A549 (cell line): ENCODE measurements at regions not wholly inside any gene's neighbourhood (a gene's known extent, or its start where the extent isn't known, plus 50 kb on each side); places are given as distances from the start of the nearest gene placed in this dataset.

Experiments used
- ATAC-seq, 2 experiments: fragments of 200-7000 bp in 1 of 2; fragments of >200 bp in 1 of 2; cut with Nextera tagmentation in 1 of 2; cut with Tn5 transposase in 1 of 2; 3 replicates each; pipeline versions ENCODE4 v1.8.0 to v1.9.1; 2018 to 2020; ENCODE audit warnings: mild to moderate bottlenecking in 1 of 2, moderate library complexity in 1 of 2
- CTCF ChIA-PET: fragments of 300-600 bp; sonication (Branson Sonifier 250); formaldehyde crosslinking; extraction: SDS; loops from one replicate; lab custom pipeline; 2021; ENCODE audit warnings: antibody characterized with exemption, inconsistent platforms; lab: Yijun Ruan, JAX
- POLR2A ChIA-PET: fragments of 350-600 bp; formaldehyde crosslinking; extraction: SDS; loops from one replicate; lab custom pipeline; 2021; ENCODE audit warnings: antibody characterized with exemption, inconsistent platforms; lab: Yijun Ruan, JAX
- DNase-seq, 2 experiments: peaks; one replicate each; pipeline versions ENCODE4 v3.0.0 to v3.0.0-alpha.2; 2011 to 2016; ENCODE audit warnings: low read depth in 1 of 2, low spot score in 1 of 2
- FAIRE-seq: peaks from 2 replicates; lab custom pipeline; 2011; peaks lifted over from hg19 to GRCh38; lab: Jason Lieb, UNC
- H3K27ac ChIP-seq, 2 experiments: fragments of >200 bp; sonication (Bioruptor Twin); formaldehyde crosslinking; 3 replicates each; pipeline ENCODE4 v1.5.1; 2016 to 2017
- H3K4me1 ChIP-seq: fragments of >200 bp; sonication (Bioruptor Twin); formaldehyde crosslinking; 3 replicates; pipeline ENCODE4 v1.6.1; 2016
- H3K4me2 ChIP-seq: fragments of >200 bp; sonication (Bioruptor Twin); formaldehyde crosslinking; 3 replicates; pipeline ENCODE4 v1.6.1; 2016
- H3K4me3 ChIP-seq: fragments of >200 bp; sonication (Bioruptor Twin); formaldehyde crosslinking; 3 replicates; pipeline ENCODE4 v1.5.1; 2016
- H3K9me3 ChIP-seq: fragments of >200 bp; sonication (Bioruptor Twin); formaldehyde crosslinking; 3 replicates; pipeline ENCODE4 v1.6.1; 2016
- CBX8 ChIP-seq: fragments of 200-600 bp; sonication (generic); IDR thresholded peaks from 2 replicates; pipeline ENCODE4 v1.6.1; 2016
- CEBPB ChIP-seq, 2 experiments: fragments of >200 bp in 1 of 2; sonication (Bioruptor Twin) in 1 of 2; formaldehyde crosslinking in 1 of 2; IDR thresholded peaks; 2 replicates each; pipeline ENCODE4 v1.6.1; 2012 to 2016
- FOSB ChIP-seq: fragments of 250-450 bp; sonication (Bioruptor Pico); IDR thresholded peaks from 2 replicates; pipeline ENCODE4 v1.5.0; 2020; ENCODE audit warnings: mild to moderate bottlenecking, moderate library complexity
- FOSL2 ChIP-seq, 2 experiments: fragments of 450-650 bp in 1 of 2; fragments of >200 bp in 1 of 2; sonication (Bioruptor Twin) in 1 of 2; formaldehyde crosslinking; IDR thresholded peaks; 2 replicates each; pipeline versions ENCODE4 v1.5.0 to v1.6.1; 2016 to 2020; ENCODE audit warnings: mild to moderate bottlenecking in 1 of 2, moderate library complexity in 1 of 2
- GATA3 ChIP-seq: IDR thresholded peaks from 2 replicates; pipeline ENCODE4 v1.6.1; 2012; ENCODE audit warnings: borderline replicate concordance
- HDAC2 ChIP-seq: fragments of 200-600 bp; sonication (generic); IDR thresholded peaks from 2 replicates; pipeline ENCODE4 v1.6.1; 2016
- HEYL ChIP-seq: fragments of 250-450 bp; sonication (Bioruptor Pico); IDR thresholded peaks from 2 replicates; pipeline ENCODE4 v1.8.0; 2021; ENCODE audit warnings: mild to moderate bottlenecking, moderate library complexity
- JUN ChIP-seq, 2 experiments: fragments of >200 bp; sonication (Bioruptor Twin); formaldehyde crosslinking; IDR thresholded peaks; 2 replicates in 1 of 2; 3 replicates in 1 of 2; pipeline ENCODE4 v1.6.1; 2016 to 2017
- JUNB ChIP-seq: fragments of >200 bp; sonication (Bioruptor Twin); formaldehyde crosslinking; IDR thresholded peaks from 2 replicates; pipeline ENCODE4 v1.6.1; 2016
- KDM1A ChIP-seq: fragments of 200-600 bp; sonication (generic); IDR thresholded peaks from 2 replicates; pipeline ENCODE4 v1.6.1; 2016; ENCODE audit warnings: low read depth, mild to moderate bottlenecking
- MAZ ChIP-seq: fragments of 150-350 bp; IDR thresholded peaks from 2 replicates; pipeline ENCODE4 v1.6.1; 2014; ENCODE audit warnings: antibody characterized with exemption, low read depth, low read length, borderline replicate concordance
- NPAS2 ChIP-seq: fragments of 250-450 bp; sonication (Bioruptor Pico); IDR thresholded peaks from 2 replicates; pipeline ENCODE4 v1.8.0; 2022; ENCODE audit warnings: mild to moderate bottlenecking, moderate library complexity, borderline replicate concordance
- RFX5 ChIP-seq: fragments of 450-650 bp; IDR thresholded peaks from 2 replicates; pipeline ENCODE4 v1.7.1; 2014; ENCODE audit warnings: antibody characterized with exemption, mild to moderate bottlenecking, moderate library complexity
- RNF2 ChIP-seq: fragments of 200-600 bp; sonication (generic); IDR thresholded peaks from 2 replicates; pipeline ENCODE4 v1.6.1; 2016; ENCODE audit warnings: low read depth, mild to moderate bottlenecking, antibody characterized with exemption, moderate library complexity, borderline replicate concordance
- SREBF2 ChIP-seq: fragments of 450-650 bp; IDR thresholded peaks from 2 replicates; pipeline ENCODE4 v1.6.1; 2014; ENCODE audit warnings: mild to moderate bottlenecking, moderate library complexity
- TFCP2L1 ChIP-seq: fragments of 250-450 bp; sonication (Bioruptor Pico); IDR thresholded peaks from 2 replicates; pipeline ENCODE4 v1.5.0; 2021; ENCODE audit warnings: mild to moderate bottlenecking
- ZC3H11A ChIP-seq: fragments of 450-650 bp; IDR thresholded peaks from 2 replicates; pipeline ENCODE4 v1.6.1; 2014; ENCODE audit warnings: antibody characterized with exemption, mild to moderate bottlenecking
- WGBS: methylation state at CpG from one replicate; pipeline ENCODE4 v1.1.6; 2017; ENCODE audit errors: missing lambda C conversion rate; 5-methylcytosine and 5-hydroxymethylcytosine counted together
- TF ChIP-seq, protein P1 (sequence below): fragments of >200 bp; sonication (Bioruptor Twin); formaldehyde crosslinking; IDR thresholded peaks from 3 replicates; pipeline ENCODE4 v1.5.1; 2016
- TF ChIP-seq, protein P2 (sequence below): fragments of 150-350 bp; IDR thresholded peaks from 2 replicates; pipeline ENCODE4 v1.6.1; 2014; ENCODE audit warnings: low read depth, mild to moderate bottlenecking, low read length
- TF ChIP-seq, protein P3 (sequence below): fragments of 250-450 bp; sonication (Bioruptor Pico); IDR thresholded peaks from 2 replicates; pipeline ENCODE4 v1.5.0; 2020; ENCODE audit warnings: low read depth, mild to moderate bottlenecking, moderate library complexity
- TF ChIP-seq, protein P4 (sequence below): IDR thresholded peaks from 2 replicates; pipeline ENCODE4 v1.6.1; 2012; ENCODE audit warnings: low read depth, borderline replicate concordance
- TF ChIP-seq, protein P5 (sequence below): fragments of >200 bp; sonication (Bioruptor Twin); formaldehyde crosslinking; IDR thresholded peaks from 2 replicates; pipeline ENCODE4 v1.6.1; 2016
- TF ChIP-seq, protein P6 (sequence below): fragments of 450-650 bp; IDR thresholded peaks from 2 replicates; pipeline ENCODE4 v1.6.1; 2014; ENCODE audit warnings: antibody characterized with exemption
- TF ChIP-seq, protein P7 (sequence below): IDR thresholded peaks from 2 replicates; pipeline ENCODE4 v1.6.1; 2012

DNA sequence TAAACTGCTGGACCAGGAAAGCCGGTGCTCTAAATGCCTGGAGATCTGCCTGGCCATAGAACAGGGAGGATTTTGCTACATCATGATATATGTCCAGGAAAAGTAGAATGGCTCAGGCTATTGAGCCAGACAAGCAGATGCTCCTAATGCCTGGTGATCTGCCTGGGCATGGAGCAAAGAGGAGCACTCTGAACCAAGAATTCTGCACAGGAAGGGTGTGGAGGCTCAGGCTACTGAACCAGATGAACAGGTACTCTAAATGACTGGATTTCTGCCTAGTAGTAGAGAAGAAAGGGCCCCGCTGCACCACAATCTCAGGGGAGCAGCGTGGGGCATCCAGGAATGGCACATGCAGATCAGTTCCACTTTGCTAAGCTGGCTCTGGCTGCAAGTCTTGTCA, 607.9 kb downstream of the ANKRD50 start:
- H3K9me3 ChIP-seq: no peaks in the 10 kb centered on the region
- FAIRE-seq (no peak), DNase-seq (no peak)
- no peak overlapping the region for H3K4me2 ChIP-seq
- H3K4me1 ChIP-seq: no peaks in the 10 kb centered on the region
- no peak overlapping the region for H3K4me3 ChIP-seq
- ChIA-PET POLR2A (no interaction called here), CTCF (interaction anchor here (1.4 kb wide), 1 partner anchor 332 kb away, joined by 4 read pairs; no protein-coding TSS in a partner anchor)
- TF ChIP-seq ZC3H11A (no peak), KDM1A (no peak), CBX8 (no peak), MAZ (no peak), FOSL2 (IDR thresholded peaks at IDR 0.05) (no peak), FOSL2 (CRISPR knock-in tag; IDR thresholded peaks at IDR 0.05) (no peak)
- TF ChIP-seq, protein P1, sequence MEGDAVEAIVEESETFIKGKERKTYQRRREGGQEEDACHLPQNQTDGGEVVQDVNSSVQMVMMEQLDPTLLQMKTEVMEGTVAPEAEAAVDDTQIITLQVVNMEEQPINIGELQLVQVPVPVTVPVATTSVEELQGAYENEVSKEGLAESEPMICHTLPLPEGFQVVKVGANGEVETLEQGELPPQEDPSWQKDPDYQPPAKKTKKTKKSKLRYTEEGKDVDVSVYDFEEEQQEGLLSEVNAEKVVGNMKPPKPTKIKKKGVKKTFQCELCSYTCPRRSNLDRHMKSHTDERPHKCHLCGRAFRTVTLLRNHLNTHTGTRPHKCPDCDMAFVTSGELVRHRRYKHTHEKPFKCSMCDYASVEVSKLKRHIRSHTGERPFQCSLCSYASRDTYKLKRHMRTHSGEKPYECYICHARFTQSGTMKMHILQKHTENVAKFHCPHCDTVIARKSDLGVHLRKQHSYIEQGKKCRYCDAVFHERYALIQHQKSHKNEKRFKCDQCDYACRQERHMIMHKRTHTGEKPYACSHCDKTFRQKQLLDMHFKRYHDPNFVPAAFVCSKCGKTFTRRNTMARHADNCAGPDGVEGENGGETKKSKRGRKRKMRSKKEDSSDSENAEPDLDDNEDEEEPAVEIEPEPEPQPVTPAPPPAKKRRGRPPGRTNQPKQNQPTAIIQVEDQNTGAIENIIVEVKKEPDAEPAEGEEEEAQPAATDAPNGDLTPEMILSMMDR: no peak
- TF ChIP-seq, protein P2, sequence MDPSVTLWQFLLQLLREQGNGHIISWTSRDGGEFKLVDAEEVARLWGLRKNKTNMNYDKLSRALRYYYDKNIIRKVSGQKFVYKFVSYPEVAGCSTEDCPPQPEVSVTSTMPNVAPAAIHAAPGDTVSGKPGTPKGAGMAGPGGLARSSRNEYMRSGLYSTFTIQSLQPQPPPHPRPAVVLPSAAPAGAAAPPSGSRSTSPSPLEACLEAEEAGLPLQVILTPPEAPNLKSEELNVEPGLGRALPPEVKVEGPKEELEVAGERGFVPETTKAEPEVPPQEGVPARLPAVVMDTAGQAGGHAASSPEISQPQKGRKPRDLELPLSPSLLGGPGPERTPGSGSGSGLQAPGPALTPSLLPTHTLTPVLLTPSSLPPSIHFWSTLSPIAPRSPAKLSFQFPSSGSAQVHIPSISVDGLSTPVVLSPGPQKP: no peak
- TF ChIP-seq, all 56 proteins: peak for 0
- ATAC-seq: no peak
- no peak overlapping the region for H3K27ac ChIP-seq
- WGBS: 60% methylated on average over 1 of the region's 3 CpGs

DNA sequence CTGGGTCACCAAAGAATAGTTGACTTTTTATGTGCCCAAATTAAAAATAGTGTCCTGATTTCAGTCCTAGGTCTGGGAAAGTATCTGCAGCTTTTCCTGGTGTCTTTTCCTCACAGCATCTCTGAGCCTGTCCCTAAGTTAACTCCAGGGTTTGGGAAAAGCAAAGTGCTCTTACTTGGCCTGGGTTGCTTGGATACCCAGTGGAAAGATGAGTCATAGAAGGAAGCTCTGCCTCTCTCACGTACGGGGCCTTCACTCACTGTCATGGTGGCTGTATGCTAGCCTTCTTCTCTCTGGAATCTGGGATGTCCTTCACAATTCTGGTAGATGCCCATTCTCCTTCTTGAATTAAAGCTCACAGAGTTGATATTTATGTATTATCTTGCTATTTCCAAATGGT, 607.3 kb downstream of the ANKRD50 start:
- ATAC-seq: no peak
- H3K4me2 ChIP-seq: no peak overlapping the region
- no peaks in the 10 kb centered on the region for H3K9me3 ChIP-seq
- TF ChIP-seq, protein P3, sequence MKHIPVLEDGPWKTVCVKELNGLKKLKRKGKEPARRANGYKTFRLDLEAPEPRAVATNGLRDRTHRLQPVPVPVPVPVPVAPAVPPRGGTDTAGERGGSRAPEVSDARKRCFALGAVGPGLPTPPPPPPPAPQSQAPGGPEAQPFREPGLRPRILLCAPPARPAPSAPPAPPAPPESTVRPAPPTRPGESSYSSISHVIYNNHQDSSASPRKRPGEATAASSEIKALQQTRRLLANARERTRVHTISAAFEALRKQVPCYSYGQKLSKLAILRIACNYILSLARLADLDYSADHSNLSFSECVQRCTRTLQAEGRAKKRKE (CRISPR knock-in tag): no peak
- no peak for TF ChIP-seq JUNB
- TF ChIP-seq HEYL: no peak
- TF ChIP-seq, protein P4, sequence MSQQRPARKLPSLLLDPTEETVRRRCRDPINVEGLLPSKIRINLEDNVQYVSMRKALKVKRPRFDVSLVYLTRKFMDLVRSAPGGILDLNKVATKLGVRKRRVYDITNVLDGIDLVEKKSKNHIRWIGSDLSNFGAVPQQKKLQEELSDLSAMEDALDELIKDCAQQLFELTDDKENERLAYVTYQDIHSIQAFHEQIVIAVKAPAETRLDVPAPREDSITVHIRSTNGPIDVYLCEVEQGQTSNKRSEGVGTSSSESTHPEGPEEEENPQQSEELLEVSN: no peak
- TF ChIP-seq NPAS2: no peak
- no peak for TF ChIP-seq HDAC2
- TF ChIP-seq, protein P5, sequence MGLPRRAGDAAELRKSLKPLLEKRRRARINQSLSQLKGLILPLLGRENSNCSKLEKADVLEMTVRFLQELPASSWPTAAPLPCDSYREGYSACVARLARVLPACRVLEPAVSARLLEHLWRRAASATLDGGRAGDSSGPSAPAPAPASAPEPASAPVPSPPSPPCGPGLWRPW: no peak
- no peak for TF ChIP-seq CEBPB (IDR thresholded peaks at IDR 0.05)
- no peak for TF ChIP-seq RNF2
- TF ChIP-seq RFX5: no peak
- TF ChIP-seq FOSB (CRISPR knock-in tag): no peak
- TF ChIP-seq, protein P6, sequence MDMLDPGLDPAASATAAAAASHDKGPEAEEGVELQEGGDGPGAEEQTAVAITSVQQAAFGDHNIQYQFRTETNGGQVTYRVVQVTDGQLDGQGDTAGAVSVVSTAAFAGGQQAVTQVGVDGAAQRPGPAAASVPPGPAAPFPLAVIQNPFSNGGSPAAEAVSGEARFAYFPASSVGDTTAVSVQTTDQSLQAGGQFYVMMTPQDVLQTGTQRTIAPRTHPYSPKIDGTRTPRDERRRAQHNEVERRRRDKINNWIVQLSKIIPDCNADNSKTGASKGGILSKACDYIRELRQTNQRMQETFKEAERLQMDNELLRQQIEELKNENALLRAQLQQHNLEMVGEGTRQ: no peak
- TF ChIP-seq, protein P7, sequence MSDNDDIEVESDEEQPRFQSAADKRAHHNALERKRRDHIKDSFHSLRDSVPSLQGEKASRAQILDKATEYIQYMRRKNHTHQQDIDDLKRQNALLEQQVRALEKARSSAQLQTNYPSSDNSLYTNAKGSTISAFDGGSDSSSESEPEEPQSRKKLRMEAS: no peak
- TF ChIP-seq JUN (IDR thresholded peaks at IDR 0.05): no peak
- TF ChIP-seq SREBF2: no peak
- TF ChIP-seq TFCP2L1: no peak
- no peak for TF ChIP-seq FOSL2 (IDR thresholded peaks at IDR 0.05)
- TF ChIP-seq FOSL2 (CRISPR knock-in tag; IDR thresholded peaks at IDR 0.05): no peak
- no peak for TF ChIP-seq MAZ
- TF ChIP-seq GATA3: no peak
- no peak overlapping the region for H3K27ac ChIP-seq
- 29% methylated on average over 2 of the region's 2 CpGs for WGBS
- no peak overlapping the region for H3K4me3 ChIP-seq
- CTCF ChIA-PET: interaction anchor here (1.4 to 1.8 kb wide), 2 partner anchors 332 to 1003 kb away, joined by 4 read pairs; no protein-coding TSS in a partner anchor
- POLR2A ChIA-PET: no interaction called here
- DNase-seq: no peak
- H3K4me1 ChIP-seq: no peaks in the 10 kb centered on the region
- FAIRE-seq: no peak
